Dendritic cell treated with granulocyte-macrophage colony-stimulating factor and Interleukin-4, amounts not matched to agents 40 ng/mL and 50 ng/mL, for 4 days (primary cell): ENCODE measurements at regions not wholly inside any gene's neighbourhood (a gene's known extent, or its start where the extent isn't known, plus 50 kb on each side); places are given as distances from the start of the nearest gene placed in this dataset.
"Not testable (repeated sequence)": the region's sequence is repeated elsewhere in the genome, so short reads cannot be mapped to it uniquely, and the experiment has no call there.

Experiments
- H3K27ac Mint-ChIP-seq: one replicate; pipeline ENCODE4 v1.8.0; 2022; ENCODE audit warnings: mild to moderate bottlenecking, mixed read lengths
- H3K27me3 Mint-ChIP-seq: one replicate; pipeline ENCODE4 v1.8.0; 2022; ENCODE audit warnings: mild to moderate bottlenecking, mixed read lengths
- H3K36me3 Mint-ChIP-seq: one replicate; pipeline ENCODE4 v1.8.0; 2022; ENCODE audit warnings: low read depth, mixed read lengths
- H3K4me1 Mint-ChIP-seq: one replicate; pipeline ENCODE4 v1.8.0; 2022; ENCODE audit warnings: low read depth, mixed read lengths
- H3K4me3 Mint-ChIP-seq: one replicate; pipeline ENCODE4 v1.8.0; 2022; ENCODE audit warnings: mild to moderate bottlenecking, moderate library complexity, mixed read lengths
- H3K9me3 Mint-ChIP-seq: one replicate; pipeline ENCODE4 v1.8.0; 2022; ENCODE audit warnings: mixed read lengths
- intact Hi-C: fragments of 100-400 bp; cut with micrococcal nuclease; formaldehyde crosslinking; loops from one replicate; pipeline ENCODE4 v1.15.0; 2022

DNA sequence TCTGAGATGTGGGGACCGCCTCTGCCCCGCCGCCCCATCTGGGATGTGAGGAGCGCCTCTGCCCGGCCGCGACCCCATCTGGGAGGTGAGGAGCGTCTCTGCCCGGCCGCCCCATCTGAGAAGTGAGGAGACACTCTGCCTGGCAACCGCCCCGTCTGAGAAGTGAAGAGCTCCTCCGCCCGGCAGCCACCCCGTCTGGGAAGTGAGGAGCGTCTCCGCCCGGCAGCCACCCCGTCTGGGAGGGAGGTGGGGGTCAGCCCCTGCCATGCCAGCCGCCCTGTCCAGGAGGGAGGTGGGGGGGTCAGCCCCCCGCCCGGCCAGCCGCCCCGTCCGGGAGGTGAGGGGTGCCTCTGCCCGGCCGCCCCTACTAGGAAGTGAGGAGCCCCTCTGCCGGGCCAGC lies 102.2 kb downstream of the ID4 start:
- intact Hi-C loops, H3K36me3 Mint-ChIP-seq, H3K4me3 Mint-ChIP-seq, H3K9me3 Mint-ChIP-seq, H3K27ac Mint-ChIP-seq, H3K27me3 Mint-ChIP-seq, H3K4me1 Mint-ChIP-seq: not testable (repeated sequence)

DNA sequence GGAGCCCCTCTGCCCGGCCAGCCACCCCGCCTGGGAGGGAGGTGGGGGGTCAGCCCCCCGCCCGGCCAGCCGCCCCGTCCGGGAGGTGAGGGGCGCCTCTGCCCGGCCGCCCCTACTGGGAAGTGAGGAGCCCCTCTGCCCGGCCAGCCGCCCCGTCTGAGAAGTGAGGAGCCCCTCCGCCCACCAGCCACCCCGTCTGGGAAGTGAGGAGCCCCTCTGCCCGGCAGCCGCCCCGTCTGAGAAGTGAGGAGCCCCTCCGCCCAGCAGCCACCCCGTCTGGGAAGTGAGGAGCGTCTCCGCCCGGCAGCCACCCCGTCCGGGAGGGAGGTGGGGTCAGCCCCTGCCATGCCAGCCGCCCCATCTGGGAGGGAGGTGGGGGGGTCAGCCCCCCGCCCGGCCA lies 102.8 kb downstream of the ID4 start:
- H3K4me3 Mint-ChIP-seq, intact Hi-C loops, H3K27ac Mint-ChIP-seq, H3K9me3 Mint-ChIP-seq, H3K4me1 Mint-ChIP-seq, H3K27me3 Mint-ChIP-seq, H3K36me3 Mint-ChIP-seq: not testable (repeated sequence)

DNA sequence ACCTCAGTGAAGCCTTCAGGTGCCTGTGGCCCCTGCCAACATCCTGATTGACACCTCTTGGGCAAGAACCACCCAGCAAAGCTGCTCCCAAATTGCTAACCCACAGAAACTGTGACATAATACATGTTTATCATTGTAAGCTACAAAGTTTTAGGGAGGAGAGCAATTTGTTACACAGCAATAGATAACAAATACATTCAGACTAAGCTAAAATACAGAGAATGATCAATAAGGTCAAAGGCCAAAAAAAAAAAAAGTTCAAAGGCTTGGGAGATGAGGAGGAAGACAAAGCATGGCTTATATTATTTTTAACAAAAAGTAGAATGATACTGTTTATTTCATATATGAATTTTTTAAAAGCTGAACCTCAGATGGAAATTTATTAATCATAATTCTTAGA lies 105.9 kb downstream of the ID4 start:
- H3K4me3 Mint-ChIP-seq: no peak overlapping the region
- no peaks in the 10 kb centered on the region for H3K4me1 Mint-ChIP-seq
- intact Hi-C loops: no loop called here
- H3K27me3 Mint-ChIP-seq: no peaks in the 10 kb centered on the region
- H3K9me3 Mint-ChIP-seq: no peaks in the 10 kb centered on the region
- no peak overlapping the region for H3K27ac Mint-ChIP-seq
- no peaks in the 10 kb centered on the region for H3K36me3 Mint-ChIP-seq

DNA sequence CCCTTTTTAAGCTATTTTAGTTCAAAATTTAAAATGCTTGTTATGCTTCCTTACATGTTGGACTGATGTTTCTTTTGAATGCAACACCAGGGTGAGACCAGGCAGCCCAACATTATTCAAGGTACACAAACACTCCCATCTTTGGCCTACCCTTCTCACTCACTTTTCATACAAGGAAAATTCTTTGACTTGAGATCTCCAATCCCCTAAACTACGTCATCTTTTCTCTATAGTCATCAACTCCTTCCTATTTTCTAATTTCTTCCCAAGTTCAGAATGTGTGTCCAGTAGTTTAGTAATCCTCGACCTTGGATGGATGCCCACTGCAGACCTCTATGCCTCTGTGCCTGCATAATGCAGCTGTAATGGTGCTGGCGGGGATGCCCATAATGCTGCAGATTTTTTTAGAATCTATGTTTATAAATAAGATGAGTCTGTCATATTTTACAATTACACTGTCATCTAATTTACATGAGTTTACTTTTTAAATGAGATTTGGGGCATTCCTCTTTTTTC lies 108.7 kb downstream of the ID4 start:
- Mint-ChIP-seq H3K27me3 (no peaks in the 10 kb centered on the region), H3K36me3 (no peaks in the 10 kb centered on the region), H3K9me3 (peaks cover 12% of the 10 kb centered on the region), H3K4me1 (no peaks in the 10 kb centered on the region), H3K4me3 (no peak overlapping the region), H3K27ac (no peak overlapping the region)
- intact Hi-C loops: no loop called here

DNA sequence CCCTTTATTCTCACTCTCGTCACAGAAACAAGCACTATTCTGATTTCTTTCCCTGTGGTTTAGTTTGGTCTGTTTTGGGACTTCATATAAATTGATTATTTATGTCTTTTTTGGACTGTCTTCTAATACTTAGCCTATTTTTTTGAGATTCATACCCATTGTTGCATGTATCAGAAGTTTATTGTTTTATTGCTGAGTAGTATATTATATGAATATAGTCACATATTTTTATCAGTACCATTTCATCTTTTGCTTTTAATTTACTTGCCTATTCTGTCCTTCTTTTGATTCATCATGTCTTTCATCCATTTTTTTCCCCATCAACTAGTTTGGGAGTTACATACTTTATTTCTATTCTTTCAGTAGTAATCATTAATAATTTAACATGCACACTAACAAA lies 112.0 kb downstream of the ID4 start:
- intact Hi-C loops: no loop called here
- Mint-ChIP-seq H3K36me3 (no peaks in the 10 kb centered on the region), H3K4me1 (no peaks in the 10 kb centered on the region), H3K9me3 (peaks cover 21% of the 10 kb centered on the region), H3K27ac (no peak overlapping the region), H3K4me3 (no peak overlapping the region), H3K27me3 (no peaks in the 10 kb centered on the region)

DNA sequence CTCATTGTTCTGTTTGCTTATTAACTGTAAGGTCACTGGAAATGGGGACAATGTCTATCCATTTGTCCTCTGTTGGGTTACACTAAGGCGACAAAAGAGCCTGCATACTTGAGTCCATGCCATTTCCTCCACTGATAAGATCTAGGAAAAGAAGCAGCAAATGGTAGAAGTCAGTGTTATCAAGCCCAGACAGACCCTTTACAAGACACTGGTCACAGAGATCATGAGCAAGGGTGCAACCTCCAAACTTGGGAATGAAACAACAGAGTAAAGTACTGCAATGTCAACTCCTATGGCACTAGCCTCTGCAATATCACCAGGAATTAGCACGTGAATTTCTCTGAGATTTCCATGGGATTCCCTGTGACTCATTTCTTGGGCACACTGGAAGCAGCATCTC lies 126.9 kb downstream of the ID4 start:
- no peaks in the 10 kb centered on the region for H3K27me3 Mint-ChIP-seq
- H3K4me1 Mint-ChIP-seq: no peaks in the 10 kb centered on the region
- no peak overlapping the region for H3K27ac Mint-ChIP-seq
- no peaks in the 10 kb centered on the region for H3K9me3 Mint-ChIP-seq
- H3K4me3 Mint-ChIP-seq: no peak overlapping the region
- intact Hi-C loops: no loop called here
- no peaks in the 10 kb centered on the region for H3K36me3 Mint-ChIP-seq

DNA sequence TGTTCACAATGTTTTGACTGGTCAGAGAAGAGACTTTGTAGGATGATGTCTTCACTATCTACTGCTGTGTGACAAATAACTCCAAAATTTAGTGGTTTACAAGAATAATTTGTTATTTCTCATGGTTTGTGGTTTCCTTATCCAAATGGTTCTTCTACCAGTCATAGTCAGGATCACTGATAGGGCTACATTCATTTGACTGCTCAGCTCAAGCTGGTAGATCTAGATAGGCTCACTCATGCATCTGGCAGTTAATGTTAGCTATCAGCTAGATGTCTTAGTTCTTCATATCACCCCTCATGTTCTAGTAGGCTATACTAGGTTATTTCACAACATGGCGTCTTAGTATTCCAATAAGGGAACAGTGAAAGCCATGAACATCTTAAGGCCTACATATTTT lies 131.0 kb downstream of the ID4 start:
- no peaks in the 10 kb centered on the region for H3K36me3 Mint-ChIP-seq
- H3K9me3 Mint-ChIP-seq: no peaks in the 10 kb centered on the region
- no peaks in the 10 kb centered on the region for H3K4me1 Mint-ChIP-seq
- intact Hi-C loops: no loop called here
- H3K27ac Mint-ChIP-seq: no peak overlapping the region
- H3K27me3 Mint-ChIP-seq: no peaks in the 10 kb centered on the region
- H3K4me3 Mint-ChIP-seq: no peak overlapping the region

DNA sequence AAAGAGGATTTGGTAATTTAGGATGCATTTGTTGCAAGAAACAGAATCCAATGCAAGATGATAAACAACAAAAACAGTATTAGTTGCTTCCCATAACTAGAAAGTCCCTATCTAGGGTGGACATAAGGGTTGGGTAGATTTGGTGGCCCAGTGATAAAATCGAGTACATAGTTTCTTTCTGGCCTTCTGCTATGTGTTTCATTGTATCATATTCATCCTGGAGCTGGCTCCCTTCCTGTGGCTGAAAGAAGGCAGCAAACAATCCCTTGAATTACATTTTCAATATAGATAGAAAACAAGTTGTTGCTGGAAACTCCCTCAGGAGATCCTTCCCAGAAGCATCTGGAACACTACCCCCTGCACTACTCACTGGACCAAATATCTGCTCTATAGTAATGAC lies 135.1 kb downstream of the ID4 start:
- intact Hi-C loops: no loop called here
- no peaks in the 10 kb centered on the region for H3K36me3 Mint-ChIP-seq
- H3K9me3 Mint-ChIP-seq: no peaks in the 10 kb centered on the region
- no peaks in the 10 kb centered on the region for H3K4me1 Mint-ChIP-seq
- H3K27me3 Mint-ChIP-seq: no peaks in the 10 kb centered on the region
- no peak overlapping the region for H3K27ac Mint-ChIP-seq
- H3K4me3 Mint-ChIP-seq: no peak overlapping the region

DNA sequence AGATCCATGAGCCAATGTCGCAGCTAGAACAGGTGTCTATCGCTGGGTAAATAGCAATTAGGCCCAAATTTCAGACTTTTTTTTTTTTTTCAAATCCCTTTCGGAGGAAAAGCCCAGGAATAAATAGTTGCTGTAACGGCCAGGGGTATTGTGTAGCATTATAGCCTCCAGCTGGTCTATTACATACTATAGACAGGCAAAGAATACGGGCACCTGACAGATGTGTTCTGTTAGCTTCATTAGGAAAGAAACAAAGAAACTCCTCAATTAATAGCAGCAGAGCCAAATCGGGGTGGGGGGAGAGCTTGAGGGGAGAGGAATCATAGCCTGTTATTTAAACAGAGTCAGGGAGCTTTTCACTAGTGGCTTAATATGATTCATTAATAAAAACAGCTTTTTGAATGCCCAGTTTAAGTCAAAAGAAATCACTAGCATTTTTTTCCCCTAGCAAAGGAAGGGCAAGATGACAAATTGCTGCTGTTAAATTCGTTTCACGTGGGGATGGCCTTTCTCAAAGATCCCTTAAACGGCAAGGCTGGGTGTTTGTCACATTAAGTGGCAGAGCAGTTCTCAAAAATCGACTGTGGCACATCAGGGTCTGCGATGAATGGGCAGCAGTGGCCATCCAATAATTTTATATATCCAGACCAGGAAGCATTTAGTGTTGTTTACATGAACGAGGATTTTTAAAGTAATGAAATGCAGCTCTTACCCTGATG lies 139.4 kb downstream of the ID4 start:
- no peaks in the 10 kb centered on the region for H3K9me3 Mint-ChIP-seq

DNA sequence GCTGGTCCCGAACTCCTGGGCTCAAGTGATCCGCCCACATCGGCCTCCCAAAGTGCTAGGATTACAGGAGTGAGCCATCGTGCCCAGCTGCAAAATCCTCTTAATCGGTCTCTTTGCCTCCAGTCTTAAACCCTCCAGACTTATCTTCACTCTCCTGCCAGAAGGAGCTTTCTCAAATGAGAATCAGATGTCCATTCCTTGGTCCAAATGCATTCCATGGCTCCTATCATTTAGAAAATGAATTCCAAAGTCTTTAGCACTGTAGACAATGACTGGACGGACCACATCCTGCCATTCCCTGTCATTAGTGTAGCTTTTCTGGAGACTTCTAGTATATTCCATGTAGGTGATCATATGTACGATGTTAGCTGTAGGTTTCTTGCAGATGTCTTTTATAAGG lies 141.9 kb downstream of the ID4 start:
- no peaks in the 10 kb centered on the region for H3K36me3 Mint-ChIP-seq
- H3K27me3 Mint-ChIP-seq: peaks cover 2% of the 10 kb centered on the region
- H3K9me3 Mint-ChIP-seq: no peaks in the 10 kb centered on the region
- H3K4me3 Mint-ChIP-seq: no peak overlapping the region
- intact Hi-C loops: no loop called here
- no peak overlapping the region for H3K27ac Mint-ChIP-seq
- no peaks in the 10 kb centered on the region for H3K4me1 Mint-ChIP-seq

More for the DNA sequence above, 139.4 kb downstream of the ID4 start:
- Mint-ChIP-seq H3K27ac (no peak overlapping the region), H3K27me3 (peaks cover 2% of the 10 kb centered on the region), H3K4me3 (no peak overlapping the region), H3K4me1 (no peaks in the 10 kb centered on the region), H3K36me3 (no peaks in the 10 kb centered on the region)
- intact Hi-C loops: no loop called here

DNA sequence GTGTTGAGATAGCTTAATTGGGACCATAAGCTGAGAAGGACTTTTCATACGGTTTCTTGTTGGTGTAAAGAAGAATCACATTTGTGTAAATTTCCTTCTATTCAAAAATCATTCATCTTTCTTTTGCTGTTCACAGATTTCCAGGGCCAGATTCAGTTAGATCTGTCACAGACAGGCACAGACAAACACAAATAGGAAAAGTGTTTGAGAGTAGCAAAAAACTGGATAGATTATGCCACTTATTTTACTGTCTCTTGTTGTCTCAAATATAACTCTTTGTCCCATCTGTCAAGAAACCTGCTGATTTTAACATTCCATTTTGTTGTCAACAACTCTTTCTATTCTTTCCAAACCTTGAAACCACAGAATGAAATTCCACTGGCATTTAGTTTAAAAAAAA lies 142.8 kb downstream of the ID4 start:
- Mint-ChIP-seq H3K36me3 (no peaks in the 10 kb centered on the region), H3K27me3 (peaks cover 2% of the 10 kb centered on the region), H3K9me3 (no peaks in the 10 kb centered on the region), H3K27ac (no peak overlapping the region), H3K4me1 (no peaks in the 10 kb centered on the region), H3K4me3 (no peak overlapping the region)
- intact Hi-C loops: no loop called here

DNA sequence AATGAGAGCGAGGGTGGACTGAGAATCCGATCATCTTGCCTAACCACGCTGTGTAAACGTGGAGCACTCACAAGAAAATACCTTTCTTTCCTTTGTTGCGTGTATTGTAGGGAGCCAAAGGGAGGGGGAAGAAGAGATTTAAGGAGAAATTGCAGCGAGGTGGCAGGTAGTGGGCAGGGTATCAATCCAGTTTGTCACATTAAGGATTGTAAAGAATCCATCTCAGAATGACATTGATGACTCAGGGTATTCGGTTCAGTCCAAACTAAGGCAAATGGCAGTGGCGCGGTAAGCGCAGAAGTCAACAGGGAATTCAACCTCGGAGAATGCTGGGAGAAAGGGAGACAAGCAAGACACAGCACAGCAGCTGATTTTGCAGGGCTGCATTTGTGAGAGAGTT lies 146.2 kb downstream of the ID4 start:
- intact Hi-C loops: no loop called here
- H3K4me3 Mint-ChIP-seq: no peak overlapping the region
- H3K27ac Mint-ChIP-seq: no peak overlapping the region
- no peaks in the 10 kb centered on the region for H3K4me1 Mint-ChIP-seq
- peaks cover 2% of the 10 kb centered on the region for H3K27me3 Mint-ChIP-seq
- H3K9me3 Mint-ChIP-seq: no peaks in the 10 kb centered on the region
- no peaks in the 10 kb centered on the region for H3K36me3 Mint-ChIP-seq

DNA sequence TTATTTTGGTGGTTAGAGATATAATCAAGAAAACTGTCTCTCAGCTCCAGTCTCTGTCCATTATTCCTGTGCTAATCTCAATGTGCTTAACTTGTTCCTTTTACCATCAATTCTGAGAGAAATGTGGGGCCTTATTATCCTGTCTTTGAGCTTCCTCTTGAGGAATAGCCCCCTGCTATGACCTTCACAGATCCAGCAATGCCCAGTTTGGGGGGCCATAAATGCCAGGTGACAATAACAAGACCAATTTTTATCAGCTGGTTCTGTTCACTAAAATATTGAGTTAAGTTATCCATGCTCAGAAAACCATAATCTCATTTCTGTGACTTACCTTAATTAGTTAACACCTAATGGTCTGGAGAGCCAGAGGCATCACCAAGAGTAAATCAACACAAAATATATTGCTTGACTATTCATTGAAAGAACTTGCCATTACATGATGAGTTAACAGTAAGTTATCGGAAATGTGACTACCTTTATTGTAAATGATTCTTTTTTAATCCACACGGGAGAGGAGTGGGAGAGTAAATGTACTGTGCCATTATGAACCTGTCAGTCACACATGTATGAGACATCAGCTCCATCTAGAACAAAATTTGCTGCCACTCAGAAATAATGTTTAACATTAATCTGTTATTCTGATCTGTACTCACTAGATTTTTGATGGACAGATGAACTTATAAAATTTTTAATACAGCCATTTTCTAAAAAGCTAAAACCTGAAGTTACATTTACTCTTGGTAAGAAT lies 149.7 kb downstream of the ID4 start:
- no peaks in the 10 kb centered on the region for H3K36me3 Mint-ChIP-seq
- H3K27ac Mint-ChIP-seq: no peak overlapping the region
- no peaks in the 10 kb centered on the region for H3K9me3 Mint-ChIP-seq
- H3K4me1 Mint-ChIP-seq: no peaks in the 10 kb centered on the region
- H3K4me3 Mint-ChIP-seq: no peak overlapping the region
- H3K27me3 Mint-ChIP-seq: no peaks in the 10 kb centered on the region
- intact Hi-C loops: no loop called here

DNA sequence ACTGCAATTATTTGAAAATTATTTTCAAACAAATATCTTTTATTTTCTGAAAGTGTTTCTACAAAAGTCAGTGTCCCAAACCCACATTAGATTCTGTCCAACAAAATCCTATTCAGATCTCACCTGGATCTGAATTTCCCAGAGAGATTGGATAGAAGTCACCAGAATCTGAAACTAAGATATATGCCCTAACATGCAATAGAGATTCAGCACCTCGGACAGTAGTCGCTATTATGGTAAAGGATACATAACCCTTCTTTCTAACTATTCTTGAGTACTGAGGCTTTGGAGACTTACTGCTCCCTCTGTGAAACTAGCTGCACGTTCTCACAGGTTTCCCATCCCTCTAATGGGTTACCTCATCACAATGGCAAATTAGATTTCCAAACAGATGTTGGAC lies 151.4 kb downstream of the ID4 start:
- Mint-ChIP-seq H3K4me1 (no peaks in the 10 kb centered on the region), H3K9me3 (no peaks in the 10 kb centered on the region), H3K4me3 (no peak overlapping the region), H3K27ac (no peak overlapping the region), H3K27me3 (no peaks in the 10 kb centered on the region), H3K36me3 (no peaks in the 10 kb centered on the region)
- intact Hi-C loops: no loop called here

DNA sequence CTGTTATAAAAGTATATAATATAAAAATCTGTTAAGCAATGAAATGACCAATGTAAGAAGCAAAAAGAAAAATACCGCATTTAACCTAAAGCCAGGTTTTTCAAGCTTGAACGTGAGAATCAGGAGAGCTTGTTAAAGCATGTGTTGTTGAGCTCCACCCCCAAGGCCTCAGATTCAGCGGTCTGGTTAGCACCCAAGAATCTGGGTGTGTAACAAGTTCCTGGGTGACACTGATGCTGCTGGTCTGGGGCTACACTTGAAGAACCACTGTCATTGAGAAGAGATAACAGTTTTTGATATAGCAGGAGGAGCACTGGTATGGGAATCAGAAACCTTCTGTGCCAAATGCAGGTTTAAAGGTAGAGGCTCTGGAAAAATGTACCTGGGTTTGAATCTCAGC lies 154.0 kb downstream of the ID4 start:
- H3K36me3 Mint-ChIP-seq: no peaks in the 10 kb centered on the region
- intact Hi-C loops: no loop called here
- H3K9me3 Mint-ChIP-seq: no peaks in the 10 kb centered on the region
- H3K27ac Mint-ChIP-seq: no peak overlapping the region
- no peaks in the 10 kb centered on the region for H3K27me3 Mint-ChIP-seq
- no peaks in the 10 kb centered on the region for H3K4me1 Mint-ChIP-seq
- no peak overlapping the region for H3K4me3 Mint-ChIP-seq
